IPS-11a (cell line): ENCODE measurements at regions not wholly inside any gene's neighbourhood (a gene's known extent, or its start where the extent isn't known, plus 50 kb on each side); places are given as distances from the start of the nearest gene placed in this dataset.

Experiments
- H3K4me3 ChIP-seq: one replicate; pipeline ENCODE4 v1.5.1; 2013; ENCODE audit warnings: low read depth, low read length, control low read depth

DNA sequence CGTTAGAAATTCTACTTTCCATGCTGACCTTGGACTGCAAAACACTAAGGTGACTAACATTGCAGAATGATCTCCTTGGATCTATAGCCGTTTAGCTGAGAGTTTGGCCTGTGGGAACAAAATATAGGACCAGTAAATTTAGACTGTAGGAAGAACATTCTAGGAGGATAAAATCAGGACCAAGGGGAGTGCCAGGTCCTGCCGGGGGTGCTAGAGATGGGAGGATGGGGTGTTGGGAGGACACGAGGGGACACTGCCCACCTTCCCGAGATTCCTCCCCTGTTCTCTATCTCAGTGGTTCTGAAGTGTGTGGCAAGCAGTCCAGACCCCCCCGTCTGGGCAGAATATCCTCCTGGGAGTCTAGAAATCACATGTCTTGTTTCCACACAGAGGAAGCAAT lies 445.2 kb downstream of the ZSWIM6 start:
- H3K4me3 ChIP-seq: no peak overlapping the region

DNA sequence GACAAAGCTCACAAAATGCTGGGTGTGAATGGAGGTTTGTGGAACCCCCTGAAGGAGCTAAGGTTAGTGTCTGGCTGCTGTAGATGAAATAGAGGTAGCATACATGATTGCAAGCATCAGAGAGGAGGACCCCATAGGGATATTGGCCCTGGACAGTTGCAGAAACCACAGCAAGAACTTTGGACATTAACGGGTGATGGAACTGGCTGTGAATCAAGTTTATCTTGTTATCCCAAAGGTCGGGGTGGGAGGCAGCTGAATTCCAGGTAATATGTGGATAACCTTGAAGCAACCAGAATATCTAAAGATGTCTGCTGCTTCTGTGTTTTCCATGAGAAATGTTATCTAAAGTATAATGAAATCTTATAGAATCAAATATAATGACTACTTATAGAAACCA lies 447.7 kb downstream of the ZSWIM6 start:
- H3K4me3 ChIP-seq: no peak overlapping the region

DNA sequence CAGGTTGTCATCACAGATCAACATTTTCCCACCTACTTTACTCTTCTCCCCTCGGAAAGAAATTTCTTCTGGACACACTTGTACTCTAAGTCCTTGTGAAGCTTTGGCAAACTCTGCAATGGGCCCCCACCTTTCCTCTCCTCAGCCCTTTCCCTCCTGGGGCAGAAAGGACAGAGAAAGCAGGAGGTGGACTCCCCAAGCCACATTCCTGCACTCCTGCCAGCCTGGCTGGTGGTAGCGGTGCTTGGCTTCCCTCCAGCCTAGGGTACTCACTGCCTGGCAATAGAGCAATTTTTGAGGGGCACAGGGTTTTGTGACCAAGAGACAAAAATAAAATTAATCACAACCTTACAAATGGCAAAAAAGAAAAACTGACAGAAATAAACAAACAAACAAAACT lies 451.4 kb downstream of the ZSWIM6 start:
- H3K4me3 ChIP-seq: no peak overlapping the region

DNA sequence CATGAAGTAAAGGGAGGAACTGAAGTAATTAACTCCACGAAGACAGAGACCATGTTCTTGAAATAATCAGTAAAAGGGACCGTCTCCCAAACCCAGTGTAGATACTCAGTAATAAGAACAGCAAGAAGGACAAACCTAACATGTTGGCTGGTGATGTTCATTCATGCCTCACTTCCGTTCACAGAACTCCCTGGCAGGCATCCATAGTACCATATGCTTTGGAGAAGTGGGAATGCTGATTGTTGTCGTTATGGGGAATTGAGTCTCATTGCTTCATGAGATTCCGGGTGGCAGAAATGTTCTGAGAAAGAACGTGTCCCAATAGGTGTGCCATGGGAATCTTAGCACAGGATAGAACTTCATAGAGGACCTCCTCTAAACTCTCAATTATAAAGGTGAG lies 452.3 kb downstream of the ZSWIM6 start:
- no peak overlapping the region for H3K4me3 ChIP-seq

DNA sequence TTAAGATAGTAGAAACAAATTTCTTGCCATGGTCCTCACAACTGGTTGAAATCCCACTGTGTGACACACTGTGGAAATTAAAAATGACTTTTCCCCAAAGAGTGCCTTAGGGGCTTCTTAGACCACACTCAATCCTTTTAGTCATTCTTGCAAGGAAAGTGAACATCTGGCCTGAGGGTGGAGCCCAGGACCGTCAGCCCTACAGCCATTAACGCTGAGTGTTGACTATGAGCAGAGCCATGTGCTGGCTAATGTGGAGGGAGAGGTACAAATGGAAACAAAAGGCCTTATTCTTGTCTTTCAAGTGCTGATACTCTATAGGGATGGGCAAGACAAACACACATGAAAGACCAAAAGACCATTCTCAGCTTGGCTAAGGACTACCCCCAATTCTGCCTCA lies 456.5 kb downstream of the ZSWIM6 start:
- no peak overlapping the region for H3K4me3 ChIP-seq

DNA sequence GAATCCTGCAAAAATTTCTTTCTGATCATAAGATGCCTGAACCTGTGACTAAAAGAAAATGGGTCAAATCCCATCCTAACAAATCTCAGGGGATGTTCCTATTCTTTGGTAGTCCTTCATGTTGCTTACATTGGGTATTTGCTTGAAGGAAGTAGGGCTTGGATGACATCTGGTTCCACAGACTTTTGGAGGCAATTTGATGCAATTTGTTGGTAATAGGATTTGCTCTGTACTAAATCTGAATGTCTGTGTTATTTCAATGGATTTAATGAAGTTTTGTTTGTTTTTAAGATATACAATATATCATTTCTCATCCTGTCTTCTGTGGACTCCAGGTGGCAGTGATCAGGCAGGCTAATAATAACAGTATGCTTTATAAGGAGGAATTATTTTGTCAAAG lies 457.9 kb downstream of the ZSWIM6 start:
- no peak overlapping the region for H3K4me3 ChIP-seq

DNA sequence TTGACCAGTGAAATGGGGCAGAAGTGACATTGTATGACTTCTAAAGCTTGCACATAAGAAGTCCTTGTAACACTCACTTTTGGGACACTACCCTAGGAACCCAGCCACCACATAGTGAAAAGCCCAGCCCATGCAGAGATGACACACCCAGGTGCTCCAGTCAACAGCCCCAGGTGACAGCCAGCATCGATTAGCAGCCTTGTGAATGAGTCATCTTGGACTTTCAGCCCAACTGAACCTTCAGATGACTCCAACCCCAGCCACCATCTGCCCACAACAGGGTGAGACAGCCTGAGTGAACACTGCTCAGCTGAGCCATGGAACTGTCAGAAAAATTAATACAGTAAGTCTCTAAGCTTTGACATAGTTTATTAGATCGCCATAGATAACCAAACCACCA lies 458.6 kb downstream of the ZSWIM6 start:
- H3K4me3 ChIP-seq: no peak overlapping the region

DNA sequence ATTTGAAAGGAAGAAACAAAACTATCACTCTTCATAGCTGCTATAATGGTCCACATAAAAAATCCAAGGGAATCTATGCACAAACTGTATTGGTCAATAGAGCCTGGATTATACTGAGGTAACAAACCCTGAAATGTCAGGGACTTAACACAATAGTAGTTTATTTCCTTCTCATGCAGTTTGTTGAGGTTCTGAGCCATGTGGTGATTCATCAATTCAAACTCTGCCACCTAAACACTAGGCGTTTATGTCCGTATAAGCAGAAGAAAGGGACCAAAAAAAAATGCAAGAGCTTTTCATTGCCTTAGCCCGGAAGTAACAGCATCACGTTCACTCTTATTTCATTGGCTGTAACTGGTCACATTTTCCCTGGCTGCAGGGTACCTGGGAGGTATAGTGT lies 464.7 kb downstream of the ZSWIM6 start:
- H3K4me3 ChIP-seq: no peak overlapping the region

DNA sequence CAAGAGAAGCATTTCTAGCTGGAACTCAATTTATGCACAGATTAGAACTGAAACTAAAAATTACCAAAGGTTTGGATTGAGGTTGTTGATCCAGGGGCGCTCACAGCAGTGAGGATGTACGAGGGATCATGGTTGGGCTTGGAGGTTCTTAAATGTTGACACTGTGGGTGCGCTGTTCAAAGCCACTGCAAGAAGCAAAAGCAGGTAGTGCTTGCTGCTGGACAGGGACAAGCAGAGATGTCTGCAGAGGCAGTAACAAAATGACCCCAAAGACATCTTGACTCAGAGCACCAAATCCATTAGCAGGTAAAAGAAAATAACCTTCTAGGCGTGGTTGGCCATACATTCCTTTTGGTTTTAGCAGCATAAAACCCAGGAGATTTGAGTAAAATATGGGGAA lies 468.4 kb downstream of the ZSWIM6 start:
- H3K4me3 ChIP-seq: no peak overlapping the region

DNA sequence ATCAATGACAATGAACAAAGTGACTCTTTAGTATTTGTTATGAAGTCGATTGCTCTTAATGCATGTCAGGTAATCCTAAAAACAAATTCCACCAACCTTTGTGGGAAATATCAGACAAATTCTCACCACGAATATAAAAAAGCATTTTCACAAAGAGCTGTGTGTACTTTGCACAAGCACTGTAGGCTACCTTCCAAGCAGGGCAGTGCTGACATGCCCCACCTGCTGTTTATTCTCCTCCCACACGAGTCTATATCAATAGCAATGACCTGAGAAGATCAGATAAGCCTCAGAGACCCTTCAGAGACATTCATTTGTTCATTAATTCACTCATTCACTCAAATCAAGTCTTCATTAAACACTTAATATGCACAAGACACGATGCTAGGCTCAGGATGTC lies 469.1 kb downstream of the ZSWIM6 start:
- no peak overlapping the region for H3K4me3 ChIP-seq

DNA sequence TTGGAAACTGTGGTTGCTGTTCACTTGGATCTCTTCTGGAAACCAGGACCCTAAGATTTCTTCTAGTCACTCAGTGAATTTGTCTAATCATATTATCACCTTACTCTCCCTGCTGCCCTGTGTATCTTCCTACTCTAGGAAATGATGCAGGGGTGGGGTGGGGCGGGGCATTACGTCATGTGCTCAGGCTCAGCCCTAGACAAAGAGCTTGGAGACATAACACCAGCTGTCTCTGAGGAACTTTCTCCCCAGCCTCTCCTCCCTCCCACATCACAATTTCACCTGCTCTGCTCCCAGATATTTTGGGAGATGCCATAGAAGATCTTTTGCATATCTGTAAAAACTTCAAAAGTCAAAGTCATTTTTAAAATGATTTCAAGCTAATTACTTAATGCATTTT lies 470.4 kb downstream of the ZSWIM6 start:
- H3K4me3 ChIP-seq: no peak overlapping the region

DNA sequence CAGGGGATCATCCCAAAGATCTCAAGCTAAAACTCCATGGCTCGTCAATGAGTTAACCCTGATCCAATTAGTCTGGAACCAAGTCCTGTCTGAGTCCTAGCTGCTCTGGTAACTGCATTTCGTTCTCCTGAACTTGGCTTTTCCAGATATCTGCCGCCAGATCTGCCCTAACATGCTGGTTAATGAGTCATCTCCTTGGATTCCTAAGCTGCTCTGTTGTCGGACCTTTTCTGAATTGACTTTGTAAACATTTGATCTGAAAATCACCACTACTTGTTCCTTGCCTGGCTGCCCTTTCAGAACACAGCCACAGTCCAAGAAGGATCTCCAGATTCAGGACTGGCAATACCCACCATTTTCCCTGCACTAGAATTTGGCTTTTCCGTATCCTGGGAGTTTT lies 473.0 kb downstream of the ZSWIM6 start:
- H3K4me3 ChIP-seq: no peak overlapping the region

DNA sequence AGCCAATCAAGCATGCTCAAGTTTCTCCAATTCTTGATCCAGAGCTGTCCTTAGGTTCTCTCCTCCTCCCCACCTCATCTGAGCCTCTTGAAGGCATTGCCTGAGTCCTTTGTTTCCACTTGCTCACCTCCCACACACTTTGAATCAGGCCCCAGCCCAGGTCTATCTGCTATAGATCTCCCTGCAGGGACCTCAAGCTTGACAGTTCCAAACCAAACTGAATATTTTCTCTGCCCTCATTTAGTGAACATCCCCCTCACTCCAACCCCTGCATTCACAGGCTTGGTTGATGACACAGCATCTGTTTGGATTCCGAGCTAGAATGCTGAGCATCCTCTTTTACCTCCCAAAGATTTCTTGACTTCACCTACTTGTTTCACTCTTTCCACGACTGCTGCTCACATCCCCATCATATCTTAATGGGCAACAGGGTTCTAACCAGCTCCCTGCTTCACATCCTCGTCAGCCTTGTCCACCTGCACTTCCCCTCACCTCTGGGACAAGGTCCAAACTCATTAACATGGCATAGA lies 474.5 kb downstream of the ZSWIM6 start:
- H3K4me3 ChIP-seq: no peak overlapping the region

DNA sequence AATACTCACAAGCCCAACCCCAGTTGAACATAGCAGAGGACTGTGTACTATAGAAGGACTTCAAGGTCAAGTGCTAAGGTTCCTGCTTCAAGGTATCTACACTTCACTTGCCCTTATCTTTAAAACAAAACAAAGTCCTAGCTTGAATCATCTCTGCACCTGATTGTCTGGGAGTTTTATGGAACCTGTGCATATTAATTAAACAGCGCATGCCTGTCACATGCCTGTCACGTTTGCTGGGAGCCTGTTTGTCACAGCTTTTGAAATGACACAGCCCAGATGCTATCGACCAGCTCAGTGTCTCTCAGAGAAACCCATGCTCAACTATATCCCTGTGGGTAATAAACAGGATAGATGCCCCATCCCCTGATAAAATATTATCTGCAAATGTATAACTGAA lies 476.0 kb downstream of the ZSWIM6 start:
- H3K4me3 ChIP-seq: no peak overlapping the region

DNA sequence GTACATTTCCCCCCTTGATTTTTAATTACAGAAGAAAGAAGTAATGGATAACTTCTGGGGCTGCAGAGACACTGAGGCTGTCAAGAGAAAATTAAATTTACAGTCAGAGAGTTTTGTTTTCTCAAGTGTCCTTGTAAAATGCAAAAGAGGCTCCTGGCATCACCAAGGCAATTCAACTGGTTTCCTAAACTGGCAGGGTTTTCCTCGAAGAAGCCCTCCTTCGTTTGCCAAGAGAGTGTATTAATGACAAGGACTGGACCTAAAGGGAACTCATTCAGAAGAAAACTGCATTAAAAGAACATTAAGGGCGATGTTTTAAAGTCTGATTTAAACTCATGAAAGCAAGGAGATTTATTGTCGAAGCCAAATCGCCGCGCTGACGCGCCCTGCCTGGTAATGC lies 476.9 kb downstream of the ZSWIM6 start:
- H3K4me3 ChIP-seq: no peak overlapping the region

DNA sequence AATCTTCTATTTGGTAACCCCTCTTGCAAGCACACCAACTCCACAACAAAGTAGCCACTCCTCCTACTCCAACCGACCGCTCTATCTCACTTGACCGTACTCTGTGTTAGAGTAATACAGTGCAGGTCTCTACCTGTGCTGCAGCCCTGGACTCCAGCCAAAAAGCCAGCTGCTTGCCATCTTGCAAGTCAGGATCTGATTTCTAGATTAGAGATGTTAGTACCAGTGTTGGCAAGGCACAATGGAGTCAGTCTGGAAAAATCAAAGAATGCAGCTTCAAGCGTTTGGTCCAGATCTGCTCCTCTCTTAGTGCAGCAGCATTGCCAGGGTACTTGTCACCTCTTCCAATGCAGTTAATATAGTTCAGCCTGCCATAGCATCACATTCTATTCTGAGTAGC lies 477.6 kb downstream of the ZSWIM6 start:
- H3K4me3 ChIP-seq: no peak overlapping the region

DNA sequence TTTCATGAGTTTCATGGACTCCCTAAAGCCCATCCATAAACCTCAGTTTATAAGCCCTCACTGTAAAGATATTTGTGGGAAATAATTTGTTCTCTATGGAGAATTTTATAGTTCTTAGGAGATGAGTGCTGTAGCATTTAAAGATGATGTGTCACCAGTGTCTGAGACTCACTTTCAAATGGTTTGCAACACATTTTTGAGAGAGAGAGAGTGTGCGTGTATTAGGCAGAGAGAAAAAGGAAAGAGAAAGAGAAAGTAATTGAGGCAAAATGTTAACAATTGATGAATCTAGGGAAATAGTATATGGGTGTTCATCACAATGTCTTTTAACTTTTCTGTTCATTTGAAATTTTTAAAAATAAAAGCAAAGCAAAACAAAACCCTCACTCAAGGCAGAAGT lies 479.0 kb downstream of the ZSWIM6 start:
- H3K4me3 ChIP-seq: no peak overlapping the region

DNA sequence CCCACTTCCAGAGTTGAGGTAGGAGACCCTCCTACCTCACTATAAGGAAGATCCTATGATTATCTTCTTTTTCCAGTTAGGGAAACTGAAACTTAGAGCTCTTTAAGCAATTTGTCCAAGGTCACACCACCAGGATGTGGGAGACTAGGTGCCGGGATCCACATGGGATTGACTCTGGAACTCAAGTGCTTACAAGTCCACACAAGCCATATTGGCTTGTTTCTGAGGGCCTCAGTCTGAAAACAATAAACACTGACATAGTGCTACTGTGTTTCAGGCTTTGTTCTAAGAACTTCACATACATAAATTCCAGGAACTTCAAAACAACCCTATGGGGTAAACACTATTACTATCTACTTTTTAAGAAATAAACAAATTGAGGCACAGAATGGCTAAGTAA lies 481.3 kb downstream of the ZSWIM6 start:
- H3K4me3 ChIP-seq: no peak overlapping the region

DNA sequence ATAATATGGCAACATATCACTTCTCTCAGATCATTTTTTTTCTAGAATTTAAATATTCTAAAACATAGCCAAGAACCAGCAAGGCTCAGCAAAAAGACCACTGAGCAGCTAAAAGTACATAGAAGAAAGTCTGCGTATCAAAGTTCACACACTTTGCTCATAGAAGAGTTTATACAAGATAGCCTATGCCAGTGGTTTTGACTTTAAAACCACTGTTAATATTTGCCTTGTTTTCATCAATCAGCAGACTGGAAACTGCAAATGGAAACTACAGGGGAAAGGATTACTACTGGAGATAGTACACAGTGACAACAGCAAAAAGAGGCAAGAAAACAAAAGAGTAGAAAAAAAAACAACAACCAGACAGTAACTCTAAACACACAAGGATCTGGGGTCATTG lies 483.3 kb downstream of the ZSWIM6 start:
- H3K4me3 ChIP-seq: no peak overlapping the region

DNA sequence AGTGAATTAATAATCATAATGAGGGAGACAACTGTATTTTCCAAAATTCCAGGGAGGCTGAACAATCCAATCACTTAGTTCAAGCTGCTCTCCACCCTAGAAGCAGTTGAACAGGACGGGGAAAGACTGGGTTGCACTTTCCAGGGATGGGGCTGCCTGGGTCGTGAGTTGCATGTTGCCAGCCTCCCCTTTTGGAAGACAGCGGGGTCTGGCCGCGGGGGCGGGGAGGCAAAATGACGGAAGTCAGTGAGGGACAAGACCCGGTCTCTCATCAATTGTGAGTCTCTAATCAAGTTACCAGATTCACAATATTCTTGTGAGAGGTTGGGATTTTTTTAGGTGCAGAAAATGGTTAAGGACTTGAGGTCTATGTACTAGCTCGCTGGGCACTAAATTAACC lies 484.1 kb downstream of the ZSWIM6 start:
- no peak overlapping the region for H3K4me3 ChIP-seq

DNA sequence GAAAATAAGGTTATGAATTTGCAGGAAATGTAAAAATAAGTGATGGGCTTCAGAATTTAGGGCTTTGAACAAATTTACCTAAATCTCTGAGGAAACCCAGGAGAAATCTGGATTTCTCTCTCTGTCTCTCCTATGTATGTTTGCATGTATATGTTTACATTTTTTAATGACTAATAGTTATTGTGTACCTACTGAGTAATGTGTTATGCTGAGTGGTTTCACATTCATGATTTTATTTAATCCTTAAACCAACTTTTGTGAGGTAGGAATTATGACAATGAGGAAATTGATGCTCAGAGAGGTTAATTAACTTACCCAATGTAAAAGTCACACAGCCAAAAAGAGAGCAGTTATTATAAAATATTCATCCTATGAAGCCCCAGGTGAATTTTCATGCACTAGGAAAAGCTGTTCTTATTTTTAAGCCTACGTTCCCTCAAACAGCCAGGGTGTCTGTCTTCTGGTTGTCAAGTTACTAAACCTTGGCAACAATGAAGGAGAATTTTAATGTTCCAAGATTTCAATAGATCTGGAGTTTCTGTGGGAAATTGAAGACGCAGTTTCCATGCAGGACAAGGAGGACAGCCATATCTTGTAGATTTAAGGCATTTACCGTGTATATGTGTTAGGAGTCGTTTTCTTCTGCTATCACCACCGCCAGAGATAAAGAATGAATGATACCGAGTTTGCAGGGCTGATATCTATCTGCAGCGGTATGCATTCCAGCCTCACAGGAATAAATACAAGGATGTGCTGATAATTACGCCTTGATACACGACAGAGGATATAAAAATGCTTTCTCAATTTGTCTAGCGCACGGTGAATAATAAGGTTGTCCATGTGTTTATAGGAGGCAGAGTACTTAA lies 484.8 kb downstream of the ZSWIM6 start:
- H3K4me3 ChIP-seq: no peak overlapping the region

DNA sequence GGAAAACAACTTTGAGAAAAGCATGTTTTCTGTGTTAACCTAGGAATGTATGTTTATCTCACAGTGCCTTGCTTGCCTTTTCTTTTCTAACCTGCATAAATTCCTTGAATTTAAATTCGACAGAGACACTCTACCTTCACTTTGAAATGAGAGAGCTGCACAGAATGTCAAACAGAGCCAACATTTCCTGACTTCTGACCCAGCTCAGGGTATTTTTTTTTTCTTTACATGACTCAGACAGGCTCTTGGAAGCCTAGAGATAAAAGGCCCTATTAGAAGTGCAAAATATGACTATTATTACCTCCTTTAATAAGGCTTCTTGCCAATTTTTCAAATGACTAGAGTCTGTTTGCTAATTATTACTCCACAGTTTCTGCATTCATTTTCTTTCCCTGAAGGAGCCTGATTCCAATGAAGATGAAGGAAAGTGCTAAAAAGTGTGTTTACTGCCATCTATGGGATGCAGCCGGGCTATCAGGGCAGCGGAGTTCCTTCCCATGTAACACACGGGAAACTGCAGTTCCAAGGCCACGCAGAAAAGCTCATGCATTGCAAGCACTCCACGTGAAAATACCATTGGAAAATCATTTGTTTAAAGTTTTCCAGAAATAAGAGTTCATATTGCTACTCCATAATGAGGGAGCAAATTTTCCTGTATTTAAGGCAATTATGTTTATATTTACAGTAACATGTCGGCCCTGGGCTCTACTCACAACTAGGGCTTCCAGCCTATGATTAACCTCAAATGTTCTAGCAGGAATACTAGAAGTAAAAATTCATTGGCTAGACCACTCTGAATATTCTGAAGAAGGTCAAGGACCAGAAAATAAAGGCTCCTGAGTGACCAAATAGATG lies 485.6 kb downstream of the ZSWIM6 start:
- no peak overlapping the region for H3K4me3 ChIP-seq
